Caco-2 (cell line): ENCODE measurements at regions not wholly inside any gene's neighbourhood (a gene's known extent, or its start where the extent isn't known, plus 50 kb on each side); places are given as distances from the start of the nearest gene placed in this dataset.

Source experiments
- BruUV-seq: library from RNA; stranded (reverse); fragments of 400-500 nt; replicated peaks from 2 replicates; lab custom pipeline; 2021; lab: Mats Ljungman, UMichigan
- CTCF ChIA-PET: fragments of 300-600 bp; sonication (Branson Sonifier 250); formaldehyde crosslinking; loops from one replicate; lab custom pipeline; 2022; ENCODE audit warnings: antibody characterized with exemption; lab: Charles Lee
- POLR2A ChIA-PET: fragments of 300-600 bp; sonication (Branson Sonifier 250); formaldehyde crosslinking; loops from one replicate; lab custom pipeline; 2022; ENCODE audit warnings: antibody characterized with exemption; lab: Charles Lee
- DNase-seq, 2 experiments: peaks; one replicate each; pipeline versions ENCODE4 v3.0.0 to v3.0.0-alpha.2; 2020 to 2022
- H3K27me3 ChIP-seq: replicated peaks from 2 replicates; pipeline ENCODE4 v1.6.0; 2011; ENCODE audit warnings: low read length; ENCODE audit not compliant: control insufficient read depth, insufficient read depth
- H3K36me3 ChIP-seq: 2 replicates; pipeline ENCODE4 v1.5.1; 2011; ENCODE audit warnings: low read length; ENCODE audit not compliant: control insufficient read depth, insufficient read depth
- H3K4me1 ChIP-seq: fragments of 250-450 bp; sonication (Bioruptor Pico); 2 replicates; pipeline ENCODE4 v1.5.1; 2020; ENCODE audit warnings: mild to moderate bottlenecking
- H3K4me3 ChIP-seq: 2 replicates; pipeline ENCODE4 v1.5.1; 2011; ENCODE audit warnings: low read depth, mild to moderate bottlenecking, control low read depth, low read length
- H3K9me3 ChIP-seq: fragments of 250-450 bp; sonication (Bioruptor Pico); 2 replicates; pipeline ENCODE4 v1.5.1; 2020; ENCODE audit warnings: mild to moderate bottlenecking, moderate library complexity
- H3K27ac Mint-ChIP-seq: one replicate; pipeline ENCODE4 v1.8.0; 2022; ENCODE audit warnings: mixed read lengths; ENCODE audit not compliant: unreplicated experiment
- H3K27me3 Mint-ChIP-seq: one replicate; pipeline ENCODE4 v1.8.0; 2022; ENCODE audit warnings: mixed read lengths; ENCODE audit not compliant: insufficient read depth, unreplicated experiment
- H3K36me3 Mint-ChIP-seq: one replicate; pipeline ENCODE4 v1.8.0; 2022; ENCODE audit warnings: mild to moderate bottlenecking, mixed read lengths; ENCODE audit not compliant: insufficient read depth, unreplicated experiment
- H3K4me1 Mint-ChIP-seq: one replicate; pipeline ENCODE4 v1.8.0; 2022; ENCODE audit warnings: low read depth, mixed read lengths; ENCODE audit not compliant: unreplicated experiment
- H3K4me3 Mint-ChIP-seq: one replicate; pipeline ENCODE4 v1.8.0; 2022; ENCODE audit warnings: mild to moderate bottlenecking, moderate library complexity, mixed read lengths; ENCODE audit not compliant: unreplicated experiment
- H3K9me3 Mint-ChIP-seq: one replicate; pipeline ENCODE4 v1.8.0; 2022; ENCODE audit warnings: mixed read lengths; ENCODE audit not compliant: unreplicated experiment
- intact Hi-C: fragments of 100-400 bp; cut with micrococcal nuclease; formaldehyde crosslinking; loops from one replicate; pipeline ENCODE4 v1.10.0; 2022; ENCODE audit not compliant: unreplicated experiment
- TF ChIP-seq, protein P1 (sequence below), 2 experiments: fragments of 200-600 bp in 1 of 2; IDR thresholded peaks; 1 replicate in 1 of 2; 2 replicates in 1 of 2; pipeline versions ENCODE4 v1.5.1 to v1.8.0; 2011 to 2022; ENCODE audit warnings: antibody characterized with exemption in 1 of 2, control low read depth in 1 of 2, inconsistent platforms in 1 of 2, low read depth in 1 of 2, low read length in 1 of 2, mild to moderate bottlenecking in 1 of 2, moderate library complexity in 1 of 2; ENCODE audit not compliant: insufficient read depth in 1 of 2, severe bottlenecking in 1 of 2, unreplicated experiment in 1 of 2

DNA sequence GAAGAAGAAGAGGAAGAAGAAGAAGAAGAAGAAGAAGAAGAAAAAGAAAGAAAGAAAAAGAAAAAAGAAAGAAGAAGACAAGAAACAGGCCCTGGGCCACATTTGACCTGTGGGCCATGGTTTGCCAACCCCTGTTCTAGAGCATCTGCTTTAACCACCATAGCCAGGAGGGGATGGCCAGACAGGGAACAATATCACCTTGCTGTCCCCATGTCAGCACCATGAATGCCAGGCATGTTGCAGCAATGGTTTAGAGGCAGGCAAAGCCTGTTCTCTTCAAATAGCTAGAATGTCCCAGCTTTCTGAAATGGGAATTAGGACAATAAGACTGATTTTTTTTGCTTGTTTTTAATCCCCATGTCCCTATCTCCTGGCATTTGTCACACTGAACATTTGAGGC lies 338.6 kb upstream of the PLET1 start:
- POLR2A ChIA-PET = no interaction called here
- Histone ChIP-seq H3K4me3 (no peak overlapping the region), H3K36me3 (no peaks in the 10 kb centered on the region), H3K9me3 (no peaks in the 10 kb centered on the region), H3K27me3 (no peaks in the 10 kb centered on the region; the same call in 1 of the 2 replicates), H3K4me1 (no peaks in the 10 kb centered on the region)
- no peak for DNase-seq
- Mint-ChIP-seq H3K4me3 (no peak overlapping the region), H3K36me3 (no peaks in the 10 kb centered on the region), H3K9me3 (no peaks in the 10 kb centered on the region), H3K4me1 (no peaks in the 10 kb centered on the region), H3K27ac (no peak overlapping the region), H3K27me3 (peaks cover 31% of the 10 kb centered on the region)
- no TSS peak for BruUV-seq
- intact Hi-C loops = loop anchor here (10.0 kb wide), 1 partner anchor 366 kb away; the partner anchor contains the start of gene NCAM1
- CTCF ChIA-PET = interaction anchor here (0.9 kb wide), 1 partner anchor 11 kb away, joined by 4 read pairs; no protein-coding TSS in a partner anchor
- TF ChIP-seq, protein P1, sequence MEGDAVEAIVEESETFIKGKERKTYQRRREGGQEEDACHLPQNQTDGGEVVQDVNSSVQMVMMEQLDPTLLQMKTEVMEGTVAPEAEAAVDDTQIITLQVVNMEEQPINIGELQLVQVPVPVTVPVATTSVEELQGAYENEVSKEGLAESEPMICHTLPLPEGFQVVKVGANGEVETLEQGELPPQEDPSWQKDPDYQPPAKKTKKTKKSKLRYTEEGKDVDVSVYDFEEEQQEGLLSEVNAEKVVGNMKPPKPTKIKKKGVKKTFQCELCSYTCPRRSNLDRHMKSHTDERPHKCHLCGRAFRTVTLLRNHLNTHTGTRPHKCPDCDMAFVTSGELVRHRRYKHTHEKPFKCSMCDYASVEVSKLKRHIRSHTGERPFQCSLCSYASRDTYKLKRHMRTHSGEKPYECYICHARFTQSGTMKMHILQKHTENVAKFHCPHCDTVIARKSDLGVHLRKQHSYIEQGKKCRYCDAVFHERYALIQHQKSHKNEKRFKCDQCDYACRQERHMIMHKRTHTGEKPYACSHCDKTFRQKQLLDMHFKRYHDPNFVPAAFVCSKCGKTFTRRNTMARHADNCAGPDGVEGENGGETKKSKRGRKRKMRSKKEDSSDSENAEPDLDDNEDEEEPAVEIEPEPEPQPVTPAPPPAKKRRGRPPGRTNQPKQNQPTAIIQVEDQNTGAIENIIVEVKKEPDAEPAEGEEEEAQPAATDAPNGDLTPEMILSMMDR (IDR thresholded peaks at IDR 0.05; ENCODE audit: insufficient read depth in 1 of 2, low read depth in 1 of 2, low read length in 1 of 2, severe bottlenecking in 1 of 2, unreplicated experiment in 1 of 2) = no peak

DNA sequence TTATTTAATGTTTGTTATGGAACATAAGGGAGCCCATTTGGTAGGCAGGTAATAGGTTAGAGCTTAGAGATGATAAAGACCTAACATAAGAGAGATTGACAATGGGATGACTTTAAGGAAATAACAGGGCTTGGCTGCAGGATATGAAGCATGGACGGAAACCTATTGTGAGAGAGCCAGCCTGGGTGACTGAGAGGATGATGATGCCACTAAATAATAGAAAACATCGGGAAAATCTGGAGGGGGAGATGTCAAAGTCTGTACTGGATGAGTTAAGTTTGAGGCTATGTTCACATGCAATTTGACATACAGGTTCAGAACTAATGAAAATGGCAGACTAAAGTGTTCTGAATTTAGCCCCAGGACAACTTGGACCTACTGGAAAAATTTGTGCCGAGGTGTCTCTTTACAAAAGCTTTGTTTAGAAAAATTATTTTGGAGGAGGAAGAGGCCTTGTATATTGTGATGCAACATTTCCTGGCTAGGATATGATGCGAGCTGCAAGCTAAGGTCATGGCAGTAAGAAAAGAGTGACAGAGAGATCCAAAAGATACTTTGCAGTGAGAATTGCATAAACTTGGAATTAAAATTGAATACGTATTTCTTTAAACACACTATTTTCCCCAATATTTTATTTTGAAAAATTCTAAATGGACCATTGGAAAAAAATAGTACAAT lies 339.3 kb upstream of the PLET1 start:
- Mint-ChIP-seq H3K9me3 (no peaks in the 10 kb centered on the region), H3K36me3 (no peaks in the 10 kb centered on the region), H3K27ac (no peak overlapping the region), H3K27me3 (peaks cover 32% of the 10 kb centered on the region), H3K4me1 (no peaks in the 10 kb centered on the region), H3K4me3 (no peak overlapping the region)
- ChIA-PET CTCF (interaction anchor here (0.9 kb wide), 1 partner anchor 12 kb away, joined by 4 read pairs; no protein-coding TSS in a partner anchor), POLR2A (no interaction called here)
- Histone ChIP-seq H3K4me1 (no peaks in the 10 kb centered on the region), H3K9me3 (no peaks in the 10 kb centered on the region), H3K36me3 (no peaks in the 10 kb centered on the region), H3K4me3 (no peak overlapping the region), H3K27me3 (no peaks in the 10 kb centered on the region; the same call in 1 of the 2 replicates)
- TF ChIP-seq, protein P1 (IDR thresholded peaks at IDR 0.05; ENCODE audit: insufficient read depth in 1 of 2, low read depth in 1 of 2, low read length in 1 of 2, severe bottlenecking in 1 of 2, unreplicated experiment in 1 of 2) = no peak
- intact Hi-C loops = loop anchor here (10.0 kb wide), 1 partner anchor 365 kb away; the partner anchor contains the start of gene NCAM1
- no peak for DNase-seq
- BruUV-seq = no TSS peak

DNA sequence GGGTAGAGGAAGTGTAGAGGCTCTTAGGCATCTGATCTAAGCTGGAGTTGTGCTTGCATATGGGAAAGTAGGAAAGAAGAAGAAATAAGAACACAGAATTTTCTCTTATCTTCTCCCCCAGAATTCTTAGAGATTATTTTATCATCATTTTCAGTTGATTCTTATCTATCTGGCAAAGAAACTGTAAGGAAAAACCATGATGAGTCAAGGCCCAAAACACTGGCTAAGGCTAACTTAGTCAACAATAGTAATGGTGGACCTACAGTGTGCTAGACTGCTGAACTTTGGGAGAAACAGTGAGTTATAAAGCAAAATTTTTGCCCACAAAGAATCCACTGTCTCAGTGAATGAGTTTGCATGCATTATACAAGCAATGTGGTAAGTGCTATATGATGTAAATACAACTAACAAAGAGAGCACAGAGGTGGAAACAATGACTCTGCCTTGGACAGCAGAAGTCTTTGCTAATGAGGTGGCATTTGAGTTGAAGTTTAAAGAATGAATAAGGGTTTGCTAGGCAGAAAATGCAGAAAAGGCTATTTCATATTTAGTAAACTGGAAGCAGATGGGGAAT lies 344.5 kb upstream of the PLET1 start:
- BruUV-seq = no TSS peak
- Mint-ChIP-seq H3K4me3 (no peak overlapping the region), H3K4me1 (no peaks in the 10 kb centered on the region), H3K27me3 (peaks cover 36% of the 10 kb centered on the region), H3K36me3 (no peaks in the 10 kb centered on the region), H3K9me3 (no peaks in the 10 kb centered on the region), H3K27ac (no peak overlapping the region)
- DNase-seq = no peak
- no peaks in the 10 kb centered on the region for H3K36me3 ChIP-seq
- H3K4me3 ChIP-seq = no peak overlapping the region
- H3K9me3 ChIP-seq = no peaks in the 10 kb centered on the region
- TF ChIP-seq, protein P1 (IDR thresholded peaks at IDR 0.05; ENCODE audit: insufficient read depth in 1 of 2, low read depth in 1 of 2, low read length in 1 of 2, severe bottlenecking in 1 of 2, unreplicated experiment in 1 of 2) = no peak
- intact Hi-C loops = no loop called here
- ChIA-PET CTCF (no interaction called here), POLR2A (no interaction called here)
- no peaks in the 10 kb centered on the region for H3K27me3 ChIP-seq
- H3K4me1 ChIP-seq = no peaks in the 10 kb centered on the region
